H9 (cell line): ENCODE measurements at regions not wholly inside any gene's neighbourhood (a gene's known extent, or its start where the extent isn't known, plus 50 kb on each side); places are given as distances from the start of the nearest gene placed in this dataset.

Experiments
- DNase-seq: peaks from one replicate; pipeline ENCODE4 v3.0.0-alpha.2; 2017
- H2AFZ ChIP-seq: one replicate; pipeline ENCODE4 v1.6.1; 2013; ENCODE audit warnings: mild to moderate bottlenecking, low read length, control low read depth, moderate library complexity
- H2AK5ac ChIP-seq: 2 replicates; pipeline ENCODE4 v1.6.1; 2013; ENCODE audit warnings: low read length, control low read depth, mixed read lengths; ENCODE audit not compliant: insufficient read length
- H2BK120ac ChIP-seq: one replicate; pipeline ENCODE4 v1.6.1; 2013; ENCODE audit warnings: low read depth, mild to moderate bottlenecking, low read length, control low read depth, inconsistent platforms; ENCODE audit not compliant: poor library complexity, severe bottlenecking
- H2BK12ac ChIP-seq: 2 replicates; pipeline ENCODE4 v1.6.1; 2013; ENCODE audit warnings: low read length, control low read depth, mixed read lengths, low read depth; ENCODE audit not compliant: insufficient read length
- H2BK15ac ChIP-seq: 2 replicates; pipeline ENCODE4 v1.6.1; 2013; ENCODE audit warnings: low read depth, low read length, control low read depth
- H2BK20ac ChIP-seq: one replicate; pipeline ENCODE4 v1.6.1; 2013; ENCODE audit warnings: low read depth, mild to moderate bottlenecking, low read length, control low read depth, inconsistent platforms; ENCODE audit not compliant: poor library complexity, severe bottlenecking
- H2BK5ac ChIP-seq: 2 replicates; pipeline ENCODE4 v1.6.1; 2013; ENCODE audit warnings: low read length, control low read depth, mixed read lengths; ENCODE audit not compliant: insufficient read length
- H3K14ac ChIP-seq: 2 replicates; pipeline ENCODE4 v1.6.1; 2013; ENCODE audit warnings: low read length, control low read depth; ENCODE audit not compliant: insufficient read depth
- H3K18ac ChIP-seq: 2 replicates; pipeline ENCODE4 v1.6.1; 2013; ENCODE audit warnings: low read depth, mild to moderate bottlenecking, mixed read lengths, low read length, control low read depth; ENCODE audit not compliant: insufficient read length
- H3K23ac ChIP-seq: 2 replicates; pipeline ENCODE4 v1.6.1; 2013; ENCODE audit warnings: low read length, control low read depth, mixed read lengths, low read depth; ENCODE audit not compliant: insufficient read length
- H3K23me2 ChIP-seq: 2 replicates; pipeline ENCODE4 v1.6.1; 2013; ENCODE audit warnings: low read depth, mild to moderate bottlenecking, mixed read lengths, low read length, control low read depth; ENCODE audit not compliant: insufficient read length, poor library complexity, severe bottlenecking
- H3K27ac ChIP-seq: 2 replicates; pipeline ENCODE4 v1.5.1; 2013; ENCODE audit warnings: low read length, control low read depth, mixed read lengths, low read depth; ENCODE audit not compliant: insufficient read length
- H3K27me3 ChIP-seq: 2 replicates; pipeline ENCODE4 v1.6.1; 2013; ENCODE audit warnings: low read length, control low read depth, inconsistent platforms; ENCODE audit not compliant: insufficient read depth
- H3K4ac ChIP-seq: 2 replicates; pipeline ENCODE4 v1.6.1; 2013; ENCODE audit warnings: low read depth, mild to moderate bottlenecking, control low read depth, inconsistent platforms, low read length, moderate library complexity
- H3K4me1 ChIP-seq: 2 replicates; pipeline ENCODE4 v1.6.1; 2013; ENCODE audit warnings: low read length, control low read depth, inconsistent platforms; ENCODE audit not compliant: insufficient read depth
- H3K4me2 ChIP-seq: 2 replicates; pipeline ENCODE4 v1.6.1; 2013; ENCODE audit warnings: low read length, control low read depth, mixed read lengths; ENCODE audit not compliant: insufficient read length, insufficient read depth
- H3K56ac ChIP-seq: 2 replicates; pipeline ENCODE4 v1.6.1; 2013; ENCODE audit warnings: low read depth, mild to moderate bottlenecking, mixed read lengths, low read length, control low read depth; ENCODE audit not compliant: insufficient read length
- H3K79me1 ChIP-seq: 2 replicates; pipeline ENCODE4 v1.6.1; 2013; ENCODE audit warnings: low read depth, mild to moderate bottlenecking, moderate library complexity, low read length, control low read depth, inconsistent platforms; ENCODE audit not compliant: insufficient read depth, poor library complexity, severe bottlenecking
- H3K79me2 ChIP-seq: 2 replicates; pipeline ENCODE4 v1.6.1; 2013; ENCODE audit warnings: low read length, control low read depth, inconsistent platforms; ENCODE audit not compliant: insufficient read depth
- H3K9ac ChIP-seq: 2 replicates; pipeline ENCODE4 v1.6.1; 2013; ENCODE audit warnings: low read length, control low read depth, mixed read lengths; ENCODE audit not compliant: insufficient read length; ENCODE audit errors: extremely low read depth
- H3K9me3 ChIP-seq: one replicate; pipeline ENCODE4 v1.6.1; 2013; ENCODE audit warnings: low read depth, low read length, inconsistent platforms; ENCODE audit not compliant: control insufficient read depth
- H3T11ph ChIP-seq: one replicate; pipeline ENCODE4 v1.6.1; 2013; ENCODE audit warnings: mild to moderate bottlenecking, low read length, control low read depth, inconsistent platforms
- H4K20me1 ChIP-seq: one replicate; pipeline ENCODE4 v1.6.1; 2013; ENCODE audit not compliant: control insufficient read depth, insufficient read length, insufficient read depth
- H4K5ac ChIP-seq: 2 replicates; pipeline ENCODE4 v1.6.1; 2013; ENCODE audit warnings: low read depth, mild to moderate bottlenecking, mixed read lengths, low read length, control low read depth; ENCODE audit not compliant: insufficient read length
- H4K8ac ChIP-seq: replicated peaks from 2 replicates; pipeline ENCODE4 v1.6.1; 2013; ENCODE audit warnings: low read length, control low read depth, mixed read lengths, low read depth; ENCODE audit not compliant: insufficient read length
- H4K91ac ChIP-seq: 2 replicates; pipeline ENCODE4 v1.6.1; 2013; ENCODE audit warnings: low read depth, mild to moderate bottlenecking, moderate library complexity, mixed read lengths, low read length, control low read depth; ENCODE audit not compliant: insufficient read length
- H3K27ac Mint-ChIP-seq, 3 experiments: 2 replicates in 2 of 3; 3 replicates in 1 of 3; pipeline ENCODE4 v1.8.0; 2020 to 2021; ENCODE audit warnings: mixed read lengths in 3 of 3, mild to moderate bottlenecking in 1 of 3, moderate library complexity in 1 of 3
- H3K27me3 Mint-ChIP-seq: 2 replicates; pipeline ENCODE4 v1.8.0; 2021; ENCODE audit warnings: low read depth, mild to moderate bottlenecking, moderate library complexity, mixed read lengths
- H3K36me3 Mint-ChIP-seq, 3 experiments: 2 replicates in 2 of 3; 3 replicates in 1 of 3; pipeline ENCODE4 v1.8.0; 2020 to 2021; ENCODE audit warnings: low read depth in 3 of 3, mixed read lengths in 3 of 3; ENCODE audit not compliant: insufficient read depth in 1 of 3
- H3K4me1 Mint-ChIP-seq, 2 experiments: 2 replicates each; pipeline ENCODE4 v1.8.0; 2020; ENCODE audit warnings: mixed read lengths in 2 of 2
- H3K4me3 Mint-ChIP-seq, 2 experiments: 2 replicates in 1 of 2; 3 replicates in 1 of 2; pipeline ENCODE4 v1.8.0; 2020 to 2021; ENCODE audit warnings: mild to moderate bottlenecking in 2 of 2, mixed read lengths in 2 of 2, moderate library complexity in 1 of 2
- H3K9me3 Mint-ChIP-seq, 2 experiments: 2 replicates in 1 of 2; 3 replicates in 1 of 2; pipeline ENCODE4 v1.8.0; 2020; ENCODE audit warnings: mild to moderate bottlenecking in 2 of 2, mixed read lengths in 2 of 2, moderate library complexity in 1 of 2
- CTCF ChIP-seq: fragments of 200-600 bp; sonication (generic); conservative IDR thresholded peaks from 3 replicates; pipeline ENCODE4 v1.8.0; 2021; ENCODE audit warnings: antibody characterized with exemption, mild to moderate bottlenecking
- WGBS: extraction: QIAGEN DNeasy Blood & Tissue Kit; methylation state at CpG from one replicate; pipeline ENCODE4 v1.1.7; 2013; ENCODE audit warnings: missing lambda C conversion rate, low lambda C conversion rate, mixed read lengths; ENCODE audit not compliant: insufficient read length; ENCODE audit errors: extremely low coverage; 5-methylcytosine and 5-hydroxymethylcytosine counted together

GRCh38 chr3:189455009-189455408 is 176.2 kb upstream of the TP63 start:
- H3K27me3 Mint-ChIP-seq: no peaks in the 10 kb centered on the region
- Histone ChIP-seq H4K5ac (no peak overlapping the region), H3K23ac (no peak overlapping the region), H3K79me1 (no peaks in the 10 kb centered on the region), H2BK12ac (no peak overlapping the region), H3K9me3 (no peaks in the 10 kb centered on the region), H4K20me1 (no peaks in the 10 kb centered on the region), H2BK120ac (no peak overlapping the region), H3K27ac (no peak overlapping the region), H3K23me2 (no peaks in the 10 kb centered on the region), H3K79me2 (no peaks in the 10 kb centered on the region), H3K14ac (no peak overlapping the region), H2AFZ (no peak overlapping the region), H3K4ac (no peak overlapping the region), H2BK20ac (no peak overlapping the region), H4K91ac (no peak overlapping the region), H2BK15ac (no peak overlapping the region), H3K4me2 (no peak overlapping the region), H3K9ac (no peak overlapping the region), H3K56ac (no peak overlapping the region), H2BK5ac (no peak overlapping the region), H4K8ac (no peak overlapping the region), H3K27me3 (no peaks in the 10 kb centered on the region), H3K4me1 (no peaks in the 10 kb centered on the region), H3T11ph (no peak overlapping the region), H2AK5ac (no peak overlapping the region), H3K18ac (no peak overlapping the region)
- no peak overlapping the region for H3K27ac Mint-ChIP-seq
- H3K36me3 Mint-ChIP-seq: no peaks in the 10 kb centered on the region
- peaks cover 8 to 13% of the 10 kb centered on the region in 2 experiments for H3K4me1 Mint-ChIP-seq
- H3K9me3 Mint-ChIP-seq: no peaks in the 10 kb centered on the region
- no peak for DNase-seq
- TF ChIP-seq CTCF: no peak
- WGBS: no CpG with 5 or more reads among the region's 5 CpGs
- H3K4me3 Mint-ChIP-seq: no peak overlapping the region
